ENCODE measurements at regions not wholly inside any gene's neighbourhood (a gene's known extent, or its start where the extent isn't known, plus 50 kb on each side); places are given as distances from the start of the nearest gene placed in this dataset.

GRCh38 chr4:128353791-128354190, 66.2 kb upstream of the PGRMC2 start:
- H3K4me3 Mint-ChIP-seq (ENCODE audit: unreplicated experiment) = no peak overlapping the region
- H3K9me3 Mint-ChIP-seq (ENCODE audit: unreplicated experiment) = no peaks in the 10 kb centered on the region
- H3K4me1 Mint-ChIP-seq (ENCODE audit: unreplicated experiment) = peaks cover 46% of the 10 kb centered on the region
- TF ChIP-seq, protein P1, sequence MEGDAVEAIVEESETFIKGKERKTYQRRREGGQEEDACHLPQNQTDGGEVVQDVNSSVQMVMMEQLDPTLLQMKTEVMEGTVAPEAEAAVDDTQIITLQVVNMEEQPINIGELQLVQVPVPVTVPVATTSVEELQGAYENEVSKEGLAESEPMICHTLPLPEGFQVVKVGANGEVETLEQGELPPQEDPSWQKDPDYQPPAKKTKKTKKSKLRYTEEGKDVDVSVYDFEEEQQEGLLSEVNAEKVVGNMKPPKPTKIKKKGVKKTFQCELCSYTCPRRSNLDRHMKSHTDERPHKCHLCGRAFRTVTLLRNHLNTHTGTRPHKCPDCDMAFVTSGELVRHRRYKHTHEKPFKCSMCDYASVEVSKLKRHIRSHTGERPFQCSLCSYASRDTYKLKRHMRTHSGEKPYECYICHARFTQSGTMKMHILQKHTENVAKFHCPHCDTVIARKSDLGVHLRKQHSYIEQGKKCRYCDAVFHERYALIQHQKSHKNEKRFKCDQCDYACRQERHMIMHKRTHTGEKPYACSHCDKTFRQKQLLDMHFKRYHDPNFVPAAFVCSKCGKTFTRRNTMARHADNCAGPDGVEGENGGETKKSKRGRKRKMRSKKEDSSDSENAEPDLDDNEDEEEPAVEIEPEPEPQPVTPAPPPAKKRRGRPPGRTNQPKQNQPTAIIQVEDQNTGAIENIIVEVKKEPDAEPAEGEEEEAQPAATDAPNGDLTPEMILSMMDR (IDR thresholded peaks at IDR 0.05) = no peak
- peak overlapping the region; percentile 81 for H3K27ac Mint-ChIP-seq (ENCODE audit: unreplicated experiment)
- H3K27me3 Mint-ChIP-seq (ENCODE audit: unreplicated experiment) = no peaks in the 10 kb centered on the region
- no peak for DNase-seq (ENCODE audit: extremely low spot score, unreplicated experiment)
- H3K36me3 Mint-ChIP-seq (ENCODE audit: unreplicated experiment) = peaks cover 2% of the 10 kb centered on the region

DNA sequence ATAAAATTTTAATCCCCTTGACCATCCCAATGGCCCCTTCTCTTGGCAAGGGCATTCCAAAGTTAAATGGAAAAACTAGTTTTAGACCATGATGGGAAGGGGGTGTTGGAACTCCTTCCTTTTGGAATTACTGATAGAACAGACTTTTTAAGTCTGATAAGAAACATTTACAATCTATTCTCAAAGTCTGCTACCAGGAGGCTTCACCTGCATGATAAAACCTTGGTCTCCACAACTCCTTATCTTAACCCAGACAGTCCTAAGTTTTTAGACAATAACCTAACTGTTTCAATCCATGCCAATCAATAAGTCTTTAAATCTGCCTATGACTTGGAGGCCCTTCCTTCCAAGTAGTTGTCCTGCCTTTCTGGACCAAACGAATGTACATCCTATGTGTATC, 63.9 kb upstream of the PGRMC2 start:
- no peak overlapping the region for H3K27ac Mint-ChIP-seq (ENCODE audit: unreplicated experiment)
- H3K27me3 Mint-ChIP-seq (ENCODE audit: unreplicated experiment) = no peaks in the 10 kb centered on the region
- H3K36me3 Mint-ChIP-seq (ENCODE audit: unreplicated experiment) = no peaks in the 10 kb centered on the region
- TF ChIP-seq, protein P1 (IDR thresholded peaks at IDR 0.05) = no peak
- no peak overlapping the region for H3K4me3 Mint-ChIP-seq (ENCODE audit: unreplicated experiment)
- peaks cover 48% of the 10 kb centered on the region for H3K4me1 Mint-ChIP-seq (ENCODE audit: unreplicated experiment)
- DNase-seq (ENCODE audit: extremely low spot score, unreplicated experiment) = no peak
- H3K9me3 Mint-ChIP-seq (ENCODE audit: unreplicated experiment) = no peaks in the 10 kb centered on the region

GRCh38 chr4:128350449-128351045, 62.9 kb upstream of the PGRMC2 start:
- TF ChIP-seq, protein P1 (IDR thresholded peaks at IDR 0.05) = no peak
- Mint-ChIP-seq H3K4me1 (ENCODE audit: unreplicated experiment) (peaks cover 46% of the 10 kb centered on the region), H3K27ac (ENCODE audit: unreplicated experiment) (no peak overlapping the region), H3K9me3 (ENCODE audit: unreplicated experiment) (no peaks in the 10 kb centered on the region), H3K4me3 (ENCODE audit: unreplicated experiment) (no peak overlapping the region), H3K27me3 (ENCODE audit: unreplicated experiment) (no peaks in the 10 kb centered on the region), H3K36me3 (ENCODE audit: unreplicated experiment) (no peaks in the 10 kb centered on the region)
- no peak for DNase-seq (ENCODE audit: extremely low spot score, unreplicated experiment)

DNA sequence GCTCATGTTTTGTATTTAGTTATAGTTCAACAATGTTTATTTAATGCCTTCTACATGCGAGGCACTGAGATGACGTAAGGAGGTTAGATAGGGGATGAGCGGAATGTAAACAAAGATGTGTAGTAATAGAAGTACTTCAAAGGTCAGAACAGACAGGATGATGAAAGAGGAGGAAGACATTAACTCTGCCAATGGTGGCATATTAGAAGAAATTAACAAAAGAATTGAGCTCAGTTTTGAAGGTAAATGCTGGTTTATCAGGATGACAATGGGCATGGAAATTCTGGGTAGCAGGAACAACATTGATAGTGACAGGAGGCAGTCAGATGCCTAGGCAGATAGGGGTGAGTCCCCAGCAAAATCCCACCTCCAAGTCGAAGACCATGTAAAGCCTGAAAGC, 62.3 kb upstream of the PGRMC2 start:
- H3K27me3 Mint-ChIP-seq (ENCODE audit: unreplicated experiment) = no peaks in the 10 kb centered on the region
- TF ChIP-seq, protein P1 (IDR thresholded peaks at IDR 0.05) = no peak
- peaks cover 40% of the 10 kb centered on the region for H3K4me1 Mint-ChIP-seq (ENCODE audit: unreplicated experiment)
- H3K36me3 Mint-ChIP-seq (ENCODE audit: unreplicated experiment) = no peaks in the 10 kb centered on the region
- H3K27ac Mint-ChIP-seq (ENCODE audit: unreplicated experiment) = no peak overlapping the region
- H3K4me3 Mint-ChIP-seq (ENCODE audit: unreplicated experiment) = no peak overlapping the region
- DNase-seq (ENCODE audit: extremely low spot score, unreplicated experiment) = no peak
- H3K9me3 Mint-ChIP-seq (ENCODE audit: unreplicated experiment) = no peaks in the 10 kb centered on the region

GRCh38 chr4:128347930-128348660, 60.5 kb upstream of the PGRMC2 start:
- H3K4me3 Mint-ChIP-seq (ENCODE audit: unreplicated experiment) = peak overlapping the region; percentile 51

More at GRCh38 chr4:128347930-128348660, 60.5 kb upstream of the PGRMC2 start:
- no peaks in the 10 kb centered on the region for H3K9me3 Mint-ChIP-seq (ENCODE audit: unreplicated experiment)
- no peak for DNase-seq (ENCODE audit: extremely low spot score, unreplicated experiment)
- peaks cover 27% of the 10 kb centered on the region for H3K4me1 Mint-ChIP-seq (ENCODE audit: unreplicated experiment)
- TF ChIP-seq, protein P1 (IDR thresholded peaks at IDR 0.05) = no peak
- H3K36me3 Mint-ChIP-seq (ENCODE audit: unreplicated experiment) = no peaks in the 10 kb centered on the region
- peak overlapping the region; percentile 94 for H3K27ac Mint-ChIP-seq (ENCODE audit: unreplicated experiment)
- no peaks in the 10 kb centered on the region for H3K27me3 Mint-ChIP-seq (ENCODE audit: unreplicated experiment)
